BJ (cell line): ENCODE measurements at regions not wholly inside any gene's neighbourhood (a gene's known extent, or its start where the extent isn't known, plus 50 kb on each side); places are given as distances from the start of the nearest gene placed in this dataset.

Experiments
- CTCF ChIA-PET: fragments of 350-600 bp; formaldehyde crosslinking; extraction: SDS; loops from one replicate; lab custom pipeline; 2021; ENCODE audit warnings: antibody characterized with exemption, inconsistent platforms; lab: Yijun Ruan, JAX
- POLR2A ChIA-PET: fragments of 300-600 bp; sonication (Branson Sonifier 250); formaldehyde crosslinking; extraction: SDS; loops from one replicate; lab custom pipeline; 2021; ENCODE audit warnings: antibody characterized with exemption; lab: Charles Lee
- DNase-seq: peaks from one replicate; pipeline ENCODE4 v3.0.0-alpha.2; 2011; ENCODE audit warnings: low read depth
- H3K27me3 ChIP-seq: 2 replicates; pipeline ENCODE4 v1.6.0; 2011; ENCODE audit warnings: low read length; ENCODE audit not compliant: control insufficient read depth, insufficient read depth
- H3K36me3 ChIP-seq: 2 replicates; pipeline ENCODE4 v1.5.1; 2011; ENCODE audit warnings: low read length; ENCODE audit not compliant: control insufficient read depth, insufficient read depth
- H3K4me3 ChIP-seq: 2 replicates; pipeline ENCODE4 v1.5.1; 2011; ENCODE audit warnings: low read depth, mild to moderate bottlenecking, control low read depth, low read length
- CTCF ChIP-seq: IDR thresholded peaks from 2 replicates; pipeline ENCODE4 v1.5.1; 2011; ENCODE audit warnings: low read depth, mild to moderate bottlenecking, control low read depth, inconsistent platforms, low read length, moderate library complexity; ENCODE audit not compliant: insufficient read depth

GRCh38 chr5:56605231-56605630, 210.1 kb upstream of the MAP3K1 start:
- DNase-seq, result no peak
- Histone ChIP-seq H3K4me3 (no peak overlapping the region), H3K36me3 (no peaks in the 10 kb centered on the region), H3K27me3 (no peaks in the 10 kb centered on the region)
- ChIA-PET POLR2A (interaction anchor here (0.6 kb wide), 1 partner anchor 29 kb away, joined by 3 read pairs; no protein-coding TSS in a partner anchor), CTCF (interaction anchor here (1.1 to 1.5 kb wide), 2 partner anchors 11 to 14 kb away, joined by 3 to 4 read pairs; no protein-coding TSS in a partner anchor)
- TF ChIP-seq CTCF, result no peak

- no peak overlapping the region for H3K4me3 ChIP-seq
- no peaks in the 10 kb centered on the region for H3K27me3 ChIP-seq
- TF ChIP-seq CTCF, result no peak
- POLR2A ChIA-PET, result no interaction called here
- peak; percentile 63 for DNase-seq
- no peaks in the 10 kb centered on the region for H3K36me3 ChIP-seq
- CTCF ChIA-PET, result interaction anchor here (1.1 to 1.3 kb wide), 2 partner anchors 16 to 331 kb away, joined by 3 read pairs; no protein-coding TSS in a partner anchor
Measured at GRCh38 chr5:56601641-56602071, 213.7 kb upstream of the MAP3K1 start.

- no peak for DNase-seq
- TF ChIP-seq CTCF, result no peak
- no peaks in the 10 kb centered on the region for H3K27me3 ChIP-seq
- ChIA-PET POLR2A (no interaction called here), CTCF (no interaction called here)
- H3K36me3 ChIP-seq, result no peaks in the 10 kb centered on the region
- no peak overlapping the region for H3K4me3 ChIP-seq
Measured at GRCh38 chr5:56598941-56599340, 216.4 kb upstream of the MAP3K1 start.

GRCh38 chr5:56596155-56596554, 219.2 kb upstream of the MAP3K1 start:
- no peak for TF ChIP-seq CTCF
- CTCF ChIA-PET, result interaction anchor here (0.6 to 1.4 kb wide), 6 partner anchors 11 to 325 kb away, joined by 3 to 4 read pairs (median 3); no protein-coding TSS in a partner anchor
- Histone ChIP-seq H3K36me3 (no peaks in the 10 kb centered on the region), H3K27me3 (peaks cover 3% of the 10 kb centered on the region), H3K4me3 (no peak overlapping the region)
- POLR2A ChIA-PET, result no interaction called here
- DNase-seq, result no peak

- CTCF ChIA-PET, result interaction anchor here (0.6 to 1.5 kb wide), 4 partner anchors 10 to 190 kb away, joined by 3 to 6 read pairs (median 4); no protein-coding TSS in a partner anchor
- Histone ChIP-seq H3K4me3 (no peak overlapping the region), H3K27me3 (peaks cover 3% of the 10 kb centered on the region), H3K36me3 (no peaks in the 10 kb centered on the region)
- no peak for DNase-seq
- TF ChIP-seq CTCF, result no peak
- POLR2A ChIA-PET, result no interaction called here
Measured at GRCh38 chr5:56595566-56595965, 219.8 kb upstream of the MAP3K1 start.
